GM19023 (cell line): ENCODE measurements at regions not wholly inside any gene's neighbourhood (a gene's known extent, or its start where the extent isn't known, plus 50 kb on each side); places are given as distances from the start of the nearest gene placed in this dataset.

Experiments used
- ATAC-seq: cut with Tn5 transposase; IDR thresholded peaks from one replicate; pipeline ENCODE4 v1.9.1; 2021; ENCODE audit warnings: mild to moderate bottlenecking, moderate library complexity; ENCODE audit not compliant: unreplicated experiment

GRCh38 chr2:16303761-16304160 lies 361.9 kb downstream of the CYRIA start:
- no peak for ATAC-seq

- no peak for ATAC-seq
Observed at GRCh38 chr2:16303273-16303577, 362.4 kb downstream of the CYRIA start.

- ATAC-seq, result no peak
Observed at GRCh38 chr2:16302431-16303272, 362.3 kb downstream of the MYCN start.

- no peak for ATAC-seq
Observed at GRCh38 chr2:16301961-16302360, 361.6 kb downstream of the MYCN start.

GRCh38 chr2:16298866-16299265 lies 358.5 kb downstream of the MYCN start:
- ATAC-seq, result no peak

- ATAC-seq, result no peak
Observed at GRCh38 chr2:16296331-16297250, 356.2 kb downstream of the MYCN start.

- no peak for ATAC-seq
Observed at GRCh38 chr2:16296038-16296290, 355.6 kb downstream of the MYCN start.

GRCh38 chr2:16294791-16295190 lies 354.4 kb downstream of the MYCN start:
- no peak for ATAC-seq

GRCh38 chr2:16293871-16294270 lies 353.5 kb downstream of the MYCN start:
- no peak for ATAC-seq

- no peak for ATAC-seq
Observed at GRCh38 chr2:16293398-16293797, 353.0 kb downstream of the MYCN start.

- ATAC-seq, result no peak
Observed at GRCh38 chr2:16291731-16292550, 351.6 kb downstream of the MYCN start.

- no peak for ATAC-seq
Observed at GRCh38 chr2:16291226-16291625, 350.9 kb downstream of the MYCN start.

GRCh38 chr2:16290311-16291020 lies 350.1 kb downstream of the MYCN start:
- no peak for ATAC-seq

- ATAC-seq, result no peak
Observed at GRCh38 chr2:16288371-16289112, 348.2 kb downstream of the MYCN start.

GRCh38 chr2:16287831-16288230 lies 347.5 kb downstream of the MYCN start:
- no peak for ATAC-seq

GRCh38 chr2:16287281-16287680 lies 346.9 kb downstream of the MYCN start:
- no peak for ATAC-seq

GRCh38 chr2:16285813-16286510 lies 345.6 kb downstream of the MYCN start:
- ATAC-seq, result no peak

- no peak for ATAC-seq
Observed at GRCh38 chr2:16284941-16285625, 344.7 kb downstream of the MYCN start.
